ENCODE measurements at regions not wholly inside any gene's neighbourhood (a gene's known extent, or its start where the extent isn't known, plus 50 kb on each side); places are given as distances from the start of the nearest gene placed in this dataset.
"Not testable (repeated sequence)": the region's sequence is repeated elsewhere in the genome, so short reads cannot be mapped to it uniquely, and the experiment has no call there.

DNA sequence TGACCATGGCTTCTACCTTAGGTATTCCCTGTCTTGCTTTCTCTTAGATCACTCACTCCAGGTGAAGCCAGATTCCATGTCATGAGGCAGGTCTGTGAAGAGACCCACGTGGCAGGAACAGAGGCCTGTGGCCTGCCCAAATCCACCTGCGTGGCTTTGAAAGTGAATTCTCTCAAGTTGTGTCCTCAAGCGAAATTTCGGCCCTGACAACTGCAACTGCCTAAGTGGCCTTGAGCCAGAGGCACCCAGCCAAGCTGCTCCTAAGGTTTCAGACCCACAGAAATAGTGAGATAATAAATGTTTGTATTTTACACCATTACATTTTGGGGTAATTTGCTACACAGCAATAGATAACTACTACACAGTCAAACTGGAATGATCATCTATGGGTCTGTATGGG, 497.9 kb downstream of the XYLT1 start:
- no peak for DNase-seq
- no peak for ATAC-seq
- intact Hi-C loops (cut with DNase I), result no loop called here

GRCh38 chr16:16973707-16974591, 496.8 kb downstream of the XYLT1 start:
- H3K4me3 ChIP-seq, result no peak overlapping the region
- no peaks in the 10 kb centered on the region for H3K4me1 ChIP-seq
- H3K9me3 ChIP-seq, result no peaks in the 10 kb centered on the region
- no peaks in the 10 kb centered on the region for H3K36me3 ChIP-seq
- H3K27me3 ChIP-seq, result peaks cover 0 to 6% of the 10 kb centered on the region in 2 donors
- intact Hi-C loops (cut with DNase I), result no loop called here
- H3K27ac ChIP-seq, result no peak overlapping the region
- TF ChIP-seq, protein P1, sequence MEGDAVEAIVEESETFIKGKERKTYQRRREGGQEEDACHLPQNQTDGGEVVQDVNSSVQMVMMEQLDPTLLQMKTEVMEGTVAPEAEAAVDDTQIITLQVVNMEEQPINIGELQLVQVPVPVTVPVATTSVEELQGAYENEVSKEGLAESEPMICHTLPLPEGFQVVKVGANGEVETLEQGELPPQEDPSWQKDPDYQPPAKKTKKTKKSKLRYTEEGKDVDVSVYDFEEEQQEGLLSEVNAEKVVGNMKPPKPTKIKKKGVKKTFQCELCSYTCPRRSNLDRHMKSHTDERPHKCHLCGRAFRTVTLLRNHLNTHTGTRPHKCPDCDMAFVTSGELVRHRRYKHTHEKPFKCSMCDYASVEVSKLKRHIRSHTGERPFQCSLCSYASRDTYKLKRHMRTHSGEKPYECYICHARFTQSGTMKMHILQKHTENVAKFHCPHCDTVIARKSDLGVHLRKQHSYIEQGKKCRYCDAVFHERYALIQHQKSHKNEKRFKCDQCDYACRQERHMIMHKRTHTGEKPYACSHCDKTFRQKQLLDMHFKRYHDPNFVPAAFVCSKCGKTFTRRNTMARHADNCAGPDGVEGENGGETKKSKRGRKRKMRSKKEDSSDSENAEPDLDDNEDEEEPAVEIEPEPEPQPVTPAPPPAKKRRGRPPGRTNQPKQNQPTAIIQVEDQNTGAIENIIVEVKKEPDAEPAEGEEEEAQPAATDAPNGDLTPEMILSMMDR (IDR thresholded peaks at IDR 0.05), result no peak
- DNase-seq, result no peak
- ATAC-seq, result no peak

More for the DNA sequence above, 497.9 kb downstream of the XYLT1 start:
- Histone ChIP-seq H3K9me3 (no peaks in the 10 kb centered on the region), H3K27me3 (peaks cover 0 to 6% of the 10 kb centered on the region in 2 donors), H3K36me3 (no peaks in the 10 kb centered on the region), H3K4me3 (no peak overlapping the region), H3K27ac (no peak overlapping the region), H3K4me1 (no peaks in the 10 kb centered on the region)
- TF ChIP-seq, protein P1 (IDR thresholded peaks at IDR 0.05), result no peak

DNA sequence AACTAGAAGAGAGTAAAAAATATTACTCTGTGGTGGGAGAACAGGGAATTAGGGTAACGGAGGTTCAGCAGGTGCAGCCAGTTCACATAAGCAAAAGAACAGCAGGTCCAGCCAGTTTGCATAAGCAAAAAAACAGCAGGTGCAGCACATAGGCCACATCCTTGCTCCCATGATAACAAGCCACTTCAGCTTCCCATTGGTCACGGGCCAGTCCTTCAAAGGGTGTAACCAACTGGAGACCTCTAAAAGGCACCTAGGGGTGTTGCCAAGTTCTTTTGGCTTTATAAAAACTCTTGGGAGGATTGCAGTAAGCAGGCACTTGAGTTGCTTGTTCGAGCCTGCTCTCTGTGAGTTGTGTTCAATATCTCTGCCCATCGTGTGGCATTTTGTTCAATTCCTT, 488.1 kb downstream of the XYLT1 start:
- no peak for DNase-seq
- intact Hi-C loops (cut with DNase I), result no loop called here
- H3K36me3 ChIP-seq, result no peaks in the 10 kb centered on the region

GRCh38 chr16:16983582-16983981, 487.2 kb downstream of the XYLT1 start:
- no peak overlapping the region for H3K4me3 ChIP-seq
- intact Hi-C loops (cut with DNase I), result no loop called here
- no peaks in the 10 kb centered on the region for H3K4me1 ChIP-seq
- peaks cover 0 to 2% of the 10 kb centered on the region in 2 donors for H3K9me3 ChIP-seq
- peaks cover 0 to 7% of the 10 kb centered on the region in 2 donors for H3K27me3 ChIP-seq
- ATAC-seq, result no peak
- no peak for DNase-seq
- no peak overlapping the region for H3K27ac ChIP-seq
- H3K36me3 ChIP-seq, result no peaks in the 10 kb centered on the region
- TF ChIP-seq, protein P1 (IDR thresholded peaks at IDR 0.05), result no peak

More for the DNA sequence above, 488.1 kb downstream of the XYLT1 start:
- no peaks in the 10 kb centered on the region for H3K4me1 ChIP-seq
- H3K9me3 ChIP-seq, result peaks cover 0 to 2% of the 10 kb centered on the region in 2 donors
- H3K27me3 ChIP-seq, result peaks cover 0 to 7% of the 10 kb centered on the region in 2 donors
- ATAC-seq, result no peak
- no peak overlapping the region for H3K27ac ChIP-seq
- H3K4me3 ChIP-seq, result no peak overlapping the region
- TF ChIP-seq, protein P1 (IDR thresholded peaks at IDR 0.05), result no peak

DNA sequence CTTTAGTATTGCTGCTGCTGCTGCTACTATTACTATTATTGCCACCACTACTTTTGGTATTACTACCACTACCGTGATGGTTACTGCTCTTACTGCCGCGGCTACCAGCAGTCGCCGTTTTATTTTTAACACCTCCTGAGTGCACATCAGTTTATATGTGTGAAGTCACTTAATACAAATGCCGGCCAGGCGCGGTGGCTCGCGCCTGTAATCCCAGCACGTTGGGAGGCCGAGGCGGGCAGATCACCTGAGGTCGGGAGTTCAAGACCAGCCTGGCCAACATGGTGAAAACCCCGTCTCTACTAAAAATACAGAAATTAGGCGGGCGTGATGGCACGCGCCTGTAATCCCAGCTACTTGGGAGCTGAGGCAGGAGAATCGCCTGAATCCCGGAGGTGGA, 486.7 kb downstream of the XYLT1 start:
- DNase-seq; ATAC-seq; intact Hi-C loops (cut with DNase I); H3K36me3 ChIP-seq; H3K4me1 ChIP-seq; H3K27me3 ChIP-seq; H3K4me3 ChIP-seq; H3K9me3 ChIP-seq; H3K27ac ChIP-seq: not testable (repeated sequence)
